ENCODE measurements at regions not wholly inside any gene's neighbourhood (a gene's known extent, or its start where the extent isn't known, plus 50 kb on each side); places are given as distances from the start of the nearest gene placed in this dataset.

DNA sequence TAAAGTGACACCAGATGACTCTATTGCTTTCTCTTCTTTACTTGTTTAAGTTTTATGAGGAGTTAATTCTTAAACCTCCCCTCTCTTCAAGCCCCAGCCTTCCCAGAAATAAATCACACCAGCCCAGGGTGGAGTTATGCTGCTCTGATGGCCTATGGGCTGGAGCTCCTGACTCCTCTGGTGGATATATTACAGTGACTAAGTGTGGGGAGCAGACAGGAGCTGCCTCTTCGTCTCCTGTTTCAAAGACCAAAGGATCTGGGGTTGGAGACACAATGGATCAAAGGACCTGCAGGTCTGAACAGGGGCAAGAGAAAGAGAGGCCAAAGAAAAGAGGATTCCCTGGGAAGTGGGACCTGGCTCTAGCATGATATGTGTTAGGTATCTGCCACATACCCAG, 312.0 kb upstream of the MSX2 start:
- Histone ChIP-seq H3K36me3 (ENCODE audit: control insufficient read depth in 2 of 2, extremely low read depth in 1 of 2, insufficient read depth in 2 of 2, low read length in 2 of 2) (no peaks in the 10 kb centered on the region), H3K27ac (ENCODE audit: insufficient read depth, low read depth, low read length) (no peak overlapping the region), H4K20me1 (replicated peaks; ENCODE audit: control insufficient read depth, extremely low read depth, insufficient read depth, low read length) (no peaks in the 10 kb centered on the region), H3K4me1 (ENCODE audit: control insufficient read depth, extremely low read depth, insufficient read depth, low read length) (no peaks in the 10 kb centered on the region), H3K4me3 (replicated peaks in 1 of 3; ENCODE audit: insufficient read depth in 1 of 3, low read depth in 1 of 3, low read length in 3 of 3) (no peak overlapping the region), H2AFZ (ENCODE audit: low read depth, low read length) (no peak overlapping the region), H3K9ac (replicated peaks; ENCODE audit: extremely low read depth, insufficient read depth, low read length) (no peak overlapping the region), H3K27me3 (ENCODE audit: control insufficient read depth in 2 of 2, insufficient read depth in 2 of 2, low read length in 2 of 2) (no peaks in the 10 kb centered on the region), H3K4me2 (ENCODE audit: insufficient read depth, low read length) (no peak overlapping the region), H3K9me3 (replicated peaks; ENCODE audit: control insufficient read depth, insufficient read depth, low read length) (peaks cover 2% of the 10 kb centered on the region), H3K79me2 (ENCODE audit: control insufficient read depth, insufficient read depth, low read length) (no peaks in the 10 kb centered on the region), H3K9me1 (replicated peaks; ENCODE audit: control insufficient read depth, extremely low read depth, insufficient read depth, low read length) (no peaks in the 10 kb centered on the region)
- ChIA-PET CTCF (no interaction called here), POLR2A (no interaction called here)
- TF ChIP-seq, protein P1, sequence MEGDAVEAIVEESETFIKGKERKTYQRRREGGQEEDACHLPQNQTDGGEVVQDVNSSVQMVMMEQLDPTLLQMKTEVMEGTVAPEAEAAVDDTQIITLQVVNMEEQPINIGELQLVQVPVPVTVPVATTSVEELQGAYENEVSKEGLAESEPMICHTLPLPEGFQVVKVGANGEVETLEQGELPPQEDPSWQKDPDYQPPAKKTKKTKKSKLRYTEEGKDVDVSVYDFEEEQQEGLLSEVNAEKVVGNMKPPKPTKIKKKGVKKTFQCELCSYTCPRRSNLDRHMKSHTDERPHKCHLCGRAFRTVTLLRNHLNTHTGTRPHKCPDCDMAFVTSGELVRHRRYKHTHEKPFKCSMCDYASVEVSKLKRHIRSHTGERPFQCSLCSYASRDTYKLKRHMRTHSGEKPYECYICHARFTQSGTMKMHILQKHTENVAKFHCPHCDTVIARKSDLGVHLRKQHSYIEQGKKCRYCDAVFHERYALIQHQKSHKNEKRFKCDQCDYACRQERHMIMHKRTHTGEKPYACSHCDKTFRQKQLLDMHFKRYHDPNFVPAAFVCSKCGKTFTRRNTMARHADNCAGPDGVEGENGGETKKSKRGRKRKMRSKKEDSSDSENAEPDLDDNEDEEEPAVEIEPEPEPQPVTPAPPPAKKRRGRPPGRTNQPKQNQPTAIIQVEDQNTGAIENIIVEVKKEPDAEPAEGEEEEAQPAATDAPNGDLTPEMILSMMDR (IDR thresholded peaks at IDR 0.05; ENCODE audit: extremely low read depth in 1 of 2, insufficient read depth in 1 of 2, low read depth in 1 of 2, low read length in 2 of 2), result no peak
- TF ChIP-seq, protein P2, sequence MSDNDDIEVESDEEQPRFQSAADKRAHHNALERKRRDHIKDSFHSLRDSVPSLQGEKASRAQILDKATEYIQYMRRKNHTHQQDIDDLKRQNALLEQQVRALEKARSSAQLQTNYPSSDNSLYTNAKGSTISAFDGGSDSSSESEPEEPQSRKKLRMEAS (IDR thresholded peaks at IDR 0.05; ENCODE audit: insufficient read depth, insufficient read length), result no peak
- TF ChIP-seq EZH2 (IDR thresholded peaks at IDR 0.05; ENCODE audit: borderline replicate concordance, low read depth, low read length, severe bottlenecking) (no peak), POLR2AphosphoS5 (IDR thresholded peaks at IDR 0.05; ENCODE audit: insufficient read depth, low read depth, low read length) (no peak), GATA2 (IDR thresholded peaks at IDR 0.05; ENCODE audit: insufficient read depth, insufficient read length, low read depth, low read length) (no peak), JUN (IDR thresholded peaks at IDR 0.05; ENCODE audit: borderline replicate concordance, insufficient read depth, insufficient read length, low read depth) (no peak), MYC (IDR thresholded peaks at IDR 0.05; ENCODE audit: low read depth, low read length) (no peak), POLR2A (IDR thresholded peaks at IDR 0.05; ENCODE audit: low read depth, low read length) (no peak), FOS (IDR thresholded peaks at IDR 0.05; ENCODE audit: borderline replicate concordance, insufficient read depth, low read length) (no peak)
- no peak for DNase-seq (ENCODE audit: low read depth, low spot score)
- no peak for FAIRE-seq
- dilution Hi-C loops (cut with MboI; ENCODE audit: extremely low pct_ligation_motif_present, low sequenced_read_pairs) (no loop called here), intact Hi-C loops (cut with micrococcal nuclease) (no loop called here)
- no TSS peak for BruUV-seq (replicated peaks)
